Fibroblast of pulmonary artery (primary cell): ENCODE measurements at regions not wholly inside any gene's neighbourhood (a gene's known extent, or its start where the extent isn't known, plus 50 kb on each side); places are given as distances from the start of the nearest gene placed in this dataset.

Source experiments
- DNase-seq: peaks from one replicate; pipeline ENCODE4 v3.0.0-alpha.2; 2010; ENCODE audit warnings: low read depth
- H3K4me3 ChIP-seq: replicated peaks from 2 replicates; pipeline ENCODE4 v1.5.1; 2011; ENCODE audit warnings: low read depth, mild to moderate bottlenecking, control low read depth, low read length, moderate library complexity
- TF ChIP-seq, protein P1 (sequence below): IDR thresholded peaks from 2 replicates; pipeline ENCODE4 v1.5.1; 2011; ENCODE audit warnings: mild to moderate bottlenecking, control low read depth, low read length, inconsistent platforms; ENCODE audit errors: missing control alignments

DNA sequence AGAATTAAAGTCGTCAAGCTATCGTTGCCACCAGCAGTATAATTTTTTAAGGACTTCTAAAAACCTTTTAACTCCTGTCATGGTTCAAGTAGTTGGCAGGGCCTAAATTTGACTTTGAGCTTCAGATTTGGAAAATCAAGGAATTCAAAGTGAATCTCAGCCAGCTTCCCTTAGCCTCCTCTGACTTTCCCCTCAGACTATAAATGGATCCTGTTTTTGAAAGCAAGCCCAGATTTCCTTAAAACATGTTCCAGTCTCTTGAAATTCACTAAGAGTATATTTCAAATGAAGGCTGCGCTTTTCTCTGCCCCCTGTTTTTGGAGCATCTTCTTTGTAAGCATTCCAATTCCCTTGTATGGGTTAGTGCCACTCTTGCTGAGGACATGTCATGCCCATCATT lies 101.8 kb upstream of the CDH8 start:
- H3K4me3 ChIP-seq = no peak overlapping the region
- TF ChIP-seq, protein P1, sequence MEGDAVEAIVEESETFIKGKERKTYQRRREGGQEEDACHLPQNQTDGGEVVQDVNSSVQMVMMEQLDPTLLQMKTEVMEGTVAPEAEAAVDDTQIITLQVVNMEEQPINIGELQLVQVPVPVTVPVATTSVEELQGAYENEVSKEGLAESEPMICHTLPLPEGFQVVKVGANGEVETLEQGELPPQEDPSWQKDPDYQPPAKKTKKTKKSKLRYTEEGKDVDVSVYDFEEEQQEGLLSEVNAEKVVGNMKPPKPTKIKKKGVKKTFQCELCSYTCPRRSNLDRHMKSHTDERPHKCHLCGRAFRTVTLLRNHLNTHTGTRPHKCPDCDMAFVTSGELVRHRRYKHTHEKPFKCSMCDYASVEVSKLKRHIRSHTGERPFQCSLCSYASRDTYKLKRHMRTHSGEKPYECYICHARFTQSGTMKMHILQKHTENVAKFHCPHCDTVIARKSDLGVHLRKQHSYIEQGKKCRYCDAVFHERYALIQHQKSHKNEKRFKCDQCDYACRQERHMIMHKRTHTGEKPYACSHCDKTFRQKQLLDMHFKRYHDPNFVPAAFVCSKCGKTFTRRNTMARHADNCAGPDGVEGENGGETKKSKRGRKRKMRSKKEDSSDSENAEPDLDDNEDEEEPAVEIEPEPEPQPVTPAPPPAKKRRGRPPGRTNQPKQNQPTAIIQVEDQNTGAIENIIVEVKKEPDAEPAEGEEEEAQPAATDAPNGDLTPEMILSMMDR = no peak
- no peak for DNase-seq

DNA sequence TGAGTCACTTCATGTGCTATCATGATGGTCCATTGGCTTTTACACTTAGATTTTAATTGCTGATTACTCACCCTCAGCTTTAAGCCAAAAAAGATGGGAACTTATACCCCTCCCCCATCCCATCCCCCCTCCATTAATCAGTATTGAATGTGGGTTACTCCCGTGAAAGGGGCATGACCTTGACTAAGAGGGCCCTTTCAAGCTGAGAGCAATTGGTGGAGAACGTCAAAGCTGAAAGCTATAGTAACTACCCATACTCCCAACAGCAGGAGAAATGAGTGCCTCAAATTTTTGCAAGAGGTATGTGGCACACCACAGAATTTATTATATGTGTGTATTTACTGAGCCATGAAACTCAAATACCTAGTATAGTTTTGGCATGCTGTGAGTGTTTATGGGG lies 99.7 kb upstream of the CDH8 start:
- no peak overlapping the region for H3K4me3 ChIP-seq
- TF ChIP-seq, protein P1 = no peak
- DNase-seq = no peak

DNA sequence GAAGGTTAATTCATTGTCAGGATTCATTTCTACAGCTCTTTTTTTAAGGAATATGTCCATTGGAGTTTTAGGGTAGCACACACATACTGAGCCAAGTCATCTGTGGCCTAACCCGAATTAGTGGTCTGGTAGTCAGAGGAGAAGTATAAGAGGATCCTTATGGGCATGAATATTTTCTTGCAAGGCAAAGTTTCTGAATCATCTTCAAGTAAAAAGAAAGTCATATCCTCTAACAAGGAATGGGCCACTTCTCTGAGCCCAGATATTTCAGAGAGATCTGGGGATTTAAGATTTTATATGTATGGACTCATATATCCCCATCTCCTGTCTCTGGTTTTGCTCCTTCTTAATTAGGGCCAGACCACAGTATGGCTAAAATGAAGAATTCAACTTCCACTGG lies 99.2 kb upstream of the CDH8 start:
- TF ChIP-seq, protein P1 = no peak
- DNase-seq = no peak
- H3K4me3 ChIP-seq = no peak overlapping the region

DNA sequence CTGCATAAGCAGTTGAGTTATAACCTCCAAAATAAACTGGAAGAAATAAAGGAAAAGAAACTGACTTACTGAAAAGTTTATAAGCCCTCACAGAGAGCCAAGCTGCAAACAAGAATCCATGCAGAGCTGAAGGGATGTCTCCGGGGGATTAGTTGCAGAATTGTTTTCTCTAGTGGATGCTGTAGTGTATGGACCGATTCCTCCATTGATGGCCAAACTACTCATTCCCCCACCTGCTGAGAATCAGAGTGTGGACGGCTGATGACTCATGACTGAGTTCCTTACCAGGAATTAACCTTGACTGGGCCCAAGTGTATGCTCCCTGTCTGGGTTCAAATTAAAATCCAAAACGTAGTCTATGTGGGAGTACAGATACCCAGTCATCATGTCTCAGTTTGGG lies 93.9 kb upstream of the CDH8 start:
- TF ChIP-seq, protein P1 = no peak
- H3K4me3 ChIP-seq = no peak overlapping the region
- DNase-seq = no peak

DNA sequence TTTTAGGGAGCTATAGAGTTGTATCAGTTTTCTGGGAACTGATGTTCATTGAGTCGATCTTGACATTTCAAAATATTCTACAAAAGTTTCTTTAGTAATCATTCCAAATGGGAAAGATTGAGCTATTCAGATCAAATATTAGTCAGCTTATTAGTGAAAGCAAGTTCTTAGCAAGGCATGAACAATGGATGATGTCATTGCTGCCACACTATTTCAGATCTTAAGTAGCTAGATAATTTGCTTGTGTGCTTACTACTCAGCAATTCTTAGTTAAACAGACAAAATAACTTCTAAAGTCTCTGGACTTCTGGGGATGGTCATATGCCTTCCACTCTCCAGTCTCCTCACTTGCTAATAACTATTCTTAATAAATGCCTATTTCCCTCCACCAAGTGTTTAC lies 69.0 kb upstream of the CDH8 start:
- no peak for DNase-seq
- no peak overlapping the region for H3K4me3 ChIP-seq
- TF ChIP-seq, protein P1 = no peak

DNA sequence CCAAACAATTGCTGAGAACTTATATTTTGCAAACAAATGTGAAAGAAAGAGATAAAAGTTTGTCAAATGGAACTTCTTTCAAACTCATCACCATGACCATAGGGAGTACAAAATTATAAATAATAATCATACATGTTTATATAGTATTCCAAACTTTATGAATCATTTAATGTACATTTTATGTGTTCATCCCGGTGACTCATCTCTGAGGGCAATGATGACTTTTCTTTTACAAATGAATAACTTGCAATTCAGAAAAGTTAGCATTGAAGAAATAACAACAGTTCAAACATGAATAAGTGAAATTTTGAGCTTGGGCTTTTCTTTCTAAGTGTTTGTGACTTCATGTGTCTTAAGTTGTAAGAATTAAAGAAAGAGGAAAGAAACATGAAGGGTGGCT lies 66.3 kb upstream of the CDH8 start:
- TF ChIP-seq, protein P1 = no peak
- no peak overlapping the region for H3K4me3 ChIP-seq
- DNase-seq = no peak

DNA sequence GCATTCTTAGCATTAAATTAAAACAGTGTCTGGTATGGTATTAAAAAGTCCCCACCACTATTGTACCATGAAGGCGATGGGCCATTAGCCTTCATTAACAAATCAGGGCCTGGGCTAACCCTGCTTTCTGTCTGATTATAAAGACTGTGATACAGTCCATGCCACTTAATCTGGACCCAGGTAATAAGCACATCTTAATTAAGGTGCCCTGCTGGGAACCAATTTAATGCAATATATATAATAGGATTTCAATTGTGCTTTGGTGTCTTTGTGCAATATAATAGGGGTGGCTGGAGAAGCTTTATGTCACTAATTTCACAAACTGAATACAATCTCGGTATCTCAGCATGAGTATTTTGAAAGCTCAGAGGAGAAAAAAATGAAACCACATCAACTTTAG lies 64.4 kb upstream of the CDH8 start:
- no peak overlapping the region for H3K4me3 ChIP-seq
- TF ChIP-seq, protein P1 = no peak
- DNase-seq = no peak
